Fibroblast of the conjunctiva (primary cell): ENCODE measurements at regions not wholly inside any gene's neighbourhood (a gene's known extent, or its start where the extent isn't known, plus 50 kb on each side); places are given as distances from the start of the nearest gene placed in this dataset.
A peak's percentile ranks its signal among the peaks of the same experiment; 100 is the strongest.

Experiments used
- DNase-seq: peaks from one replicate; pipeline ENCODE4 v3.0.0-alpha.2; 2010; ENCODE audit warnings: low read depth

DNA sequence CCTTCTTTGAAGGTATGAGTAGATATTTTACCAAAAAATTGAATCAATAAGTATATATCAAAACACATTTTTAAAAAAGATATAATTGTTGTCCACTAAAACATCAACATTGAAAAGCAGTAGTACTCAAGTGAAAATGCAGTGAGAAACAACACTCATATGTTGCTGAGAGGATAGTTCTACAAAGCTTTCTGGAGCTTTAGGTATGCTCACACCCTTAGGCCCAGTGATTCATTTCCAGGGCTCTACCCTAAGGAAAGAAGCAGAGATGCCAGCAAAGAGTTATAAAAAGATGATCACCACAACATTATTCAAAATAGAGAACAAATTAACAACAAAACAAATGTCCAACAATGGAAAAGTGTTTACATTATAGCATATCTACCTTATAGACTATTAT lies 197.3 kb upstream of the CCDC150 start:
- DNase-seq, result no peak

GRCh38 chr2:196444442-196444841 lies 195.1 kb upstream of the CCDC150 start:
- DNase-seq, result no peak

- DNase-seq, result no peak
Observed at GRCh38 chr2:196445991-196446390, 193.5 kb upstream of the CCDC150 start.

DNA sequence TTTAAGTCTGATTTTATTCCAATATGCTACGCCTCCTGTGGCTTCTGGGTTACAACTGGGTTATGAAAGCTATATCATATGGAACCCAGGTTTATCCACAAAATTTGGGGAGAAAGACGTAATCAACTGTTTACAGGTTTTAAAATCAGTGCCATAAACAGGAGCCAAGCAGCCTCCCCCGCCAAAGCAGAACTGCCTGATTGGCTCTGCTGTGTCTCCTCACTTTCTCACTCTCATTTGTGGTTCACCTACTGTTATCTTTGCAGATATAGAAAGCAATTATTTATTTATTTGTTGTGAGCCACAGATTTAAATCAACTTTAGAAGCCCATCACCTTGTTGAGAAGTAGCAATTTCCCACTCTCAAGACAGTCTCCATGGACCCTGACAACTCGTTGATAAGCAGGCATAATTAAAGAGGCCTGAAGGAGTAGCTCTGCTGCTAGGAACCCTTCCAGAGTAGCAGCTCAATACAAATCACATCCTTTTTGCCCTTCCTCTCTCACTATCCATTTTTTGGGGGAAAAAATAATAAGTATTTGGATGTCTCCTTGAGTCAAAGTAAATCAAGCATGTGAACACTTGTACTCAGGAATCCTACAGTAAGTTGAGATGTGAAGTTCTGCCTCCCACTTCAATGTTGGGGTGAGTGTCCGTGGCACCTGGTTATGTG lies 191.0 kb upstream of the CCDC150 start:
- no peak for DNase-seq

DNA sequence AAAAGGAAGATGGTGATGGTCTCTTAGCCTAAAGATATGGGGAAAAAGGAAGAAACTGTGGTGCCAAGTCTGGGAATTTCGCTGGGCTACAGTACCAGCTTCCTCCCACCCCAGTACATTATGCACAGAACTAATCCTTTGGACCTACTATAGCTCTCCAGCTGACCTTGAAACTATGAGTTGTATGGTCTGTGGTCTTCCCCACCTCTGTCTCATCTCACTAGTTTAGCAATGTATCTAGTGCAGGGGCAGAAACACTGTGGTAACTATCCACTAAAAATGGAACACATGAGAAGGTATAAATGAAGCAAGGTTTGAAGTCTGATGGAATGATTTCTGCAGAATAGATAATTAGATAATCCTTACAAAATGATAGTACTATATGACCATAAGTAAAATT lies 190.4 kb upstream of the CCDC150 start:
- no peak for DNase-seq

- DNase-seq, result no peak
Observed at GRCh38 chr2:196452758-196453157, 186.8 kb upstream of the CCDC150 start.

DNA sequence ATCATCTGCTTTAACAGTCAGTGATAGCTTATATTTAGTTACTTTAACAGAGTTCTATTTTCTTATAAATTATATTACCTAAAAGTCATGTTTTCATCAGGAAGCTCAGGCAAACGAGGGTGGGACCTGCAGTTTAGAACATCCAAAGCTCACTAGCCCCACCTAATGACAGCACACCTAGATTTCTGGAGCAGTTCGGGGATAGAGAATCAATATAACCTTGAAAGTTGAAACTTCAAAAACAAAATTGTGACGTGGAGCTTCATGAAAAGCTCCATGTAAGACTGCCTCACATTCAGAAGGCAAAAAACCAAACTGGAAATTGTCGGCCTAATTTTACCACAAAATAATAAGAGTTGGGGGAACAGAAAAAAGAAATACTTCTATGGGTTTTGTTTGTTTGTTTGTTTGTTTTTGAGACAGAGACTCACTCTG lies 185.9 kb upstream of the CCDC150 start:
- peak; percentile 44 for DNase-seq

DNA sequence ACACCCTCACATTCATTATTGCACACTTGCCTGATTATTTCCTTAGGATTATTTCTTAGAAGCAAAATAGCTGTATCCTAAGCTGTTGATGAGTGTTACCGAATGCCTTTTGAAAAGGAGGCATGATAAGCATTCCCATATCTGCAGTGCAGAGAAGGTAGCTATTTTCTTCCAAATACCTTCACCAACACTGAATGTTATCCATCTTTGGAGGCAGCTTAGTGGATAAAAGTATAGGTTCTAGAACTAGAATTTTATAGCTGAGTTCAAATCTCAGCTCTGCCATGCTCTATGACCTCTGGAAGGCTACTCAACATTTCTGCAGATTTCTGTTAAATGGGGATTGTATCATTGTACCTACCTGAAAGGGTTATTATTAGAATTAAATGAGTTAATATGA lies 185.0 kb upstream of the CCDC150 start:
- no peak for DNase-seq

- DNase-seq, result no peak
Observed at GRCh38 chr2:196459539-196459938, 180.0 kb upstream of the CCDC150 start.

DNA sequence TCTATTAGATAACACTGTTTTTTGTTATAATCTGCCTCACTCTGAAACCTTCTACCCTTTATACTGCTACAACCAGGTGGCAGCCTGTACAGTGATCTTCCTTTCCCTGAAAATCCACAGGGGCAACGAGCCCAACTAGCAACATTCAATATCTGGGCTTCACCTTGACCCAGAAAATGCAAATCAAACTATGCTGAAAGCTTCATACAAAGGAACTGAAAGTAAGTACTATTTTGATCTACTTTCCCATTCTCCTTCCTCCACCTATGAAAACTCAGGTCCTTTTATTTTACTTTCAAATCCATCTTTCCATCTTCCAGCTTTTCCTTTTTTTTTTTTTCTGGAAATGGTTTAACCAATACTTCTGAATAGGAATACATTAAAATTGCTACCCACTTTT lies 175.8 kb upstream of the CCDC150 start:
- DNase-seq, result no peak

GRCh38 chr2:196464311-196464710 lies 175.2 kb upstream of the CCDC150 start:
- DNase-seq, result no peak

DNA sequence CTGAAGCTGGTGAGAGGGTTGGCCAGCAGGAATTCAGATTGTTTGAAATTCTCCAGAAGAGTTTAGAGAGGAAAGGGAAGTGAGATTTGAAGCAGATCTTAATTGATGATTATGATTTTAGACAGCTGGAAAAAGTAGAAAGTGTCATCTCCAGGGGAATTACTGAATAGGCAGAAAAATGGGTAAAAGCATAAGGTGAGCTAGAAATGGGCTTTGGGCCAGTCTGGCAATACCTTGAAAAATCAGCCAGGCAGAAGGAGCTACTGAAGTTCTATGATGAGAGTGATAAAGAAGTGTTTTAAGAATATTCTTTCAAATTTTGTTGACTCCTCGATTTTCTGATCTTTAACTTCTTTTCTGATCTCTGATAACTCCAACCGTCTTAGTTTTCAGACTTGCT lies 172.9 kb upstream of the CCDC150 start:
- DNase-seq, result no peak

DNA sequence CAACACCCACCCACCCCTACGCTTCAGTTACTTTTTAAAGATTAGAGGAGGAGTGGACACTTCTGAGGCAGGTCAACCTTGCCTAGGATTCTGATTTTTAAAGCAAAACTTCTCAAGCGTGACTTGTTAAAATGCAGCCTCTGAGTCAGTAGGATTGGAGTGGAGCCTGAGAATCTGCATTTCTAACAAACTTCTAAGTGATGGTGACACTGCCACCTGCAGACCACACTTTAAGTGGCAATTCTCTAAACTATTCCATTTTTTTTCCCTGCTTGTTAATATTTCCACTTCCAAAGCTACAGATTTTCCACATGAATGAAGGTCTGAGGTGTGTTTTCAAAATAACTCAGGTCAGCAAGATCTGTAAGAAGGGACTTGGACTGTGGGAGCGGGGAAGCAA lies 171.1 kb upstream of the CCDC150 start:
- no peak for DNase-seq

DNA sequence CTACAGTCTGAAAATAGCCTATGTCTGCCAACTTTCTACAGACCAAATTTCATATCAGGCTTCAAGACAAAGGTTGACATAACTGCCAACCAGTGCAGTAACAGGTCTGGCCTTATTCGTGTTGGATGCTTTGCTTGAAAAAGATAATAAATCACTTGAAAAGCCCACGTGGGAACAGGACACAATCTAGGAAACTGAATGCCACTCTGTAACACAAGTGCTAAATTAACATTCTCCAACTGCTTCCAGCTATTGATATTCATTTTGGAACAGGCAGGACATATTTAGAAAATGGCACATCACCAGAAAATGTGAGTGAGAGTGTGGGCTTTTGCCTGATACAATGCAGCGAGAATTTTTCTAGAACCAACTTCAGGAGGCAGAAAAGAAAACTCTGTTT lies 165.9 kb upstream of the CCDC150 start:
- no peak for DNase-seq

- DNase-seq, result no peak
Observed at GRCh38 chr2:196475611-196476010, 163.9 kb upstream of the CCDC150 start.

DNA sequence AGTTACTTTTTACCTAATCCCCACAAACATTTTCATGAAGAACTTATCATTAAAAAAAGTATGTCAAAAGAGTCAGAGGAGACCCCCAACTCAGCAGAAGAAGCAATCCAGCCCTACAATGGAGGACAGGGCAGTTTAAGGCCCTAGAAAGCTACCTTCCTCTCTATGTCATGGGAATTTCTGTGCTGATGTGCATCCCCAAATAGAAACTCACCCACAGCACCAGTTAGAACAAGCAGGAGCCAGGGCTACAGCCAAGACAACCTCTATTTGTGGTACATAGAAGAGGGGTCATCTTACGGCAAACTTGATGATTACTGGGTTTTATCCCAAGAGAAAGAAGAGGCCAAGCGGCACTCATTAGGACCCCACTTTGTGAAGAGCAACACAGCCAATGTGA lies 160.9 kb upstream of the CCDC150 start:
- no peak for DNase-seq

DNA sequence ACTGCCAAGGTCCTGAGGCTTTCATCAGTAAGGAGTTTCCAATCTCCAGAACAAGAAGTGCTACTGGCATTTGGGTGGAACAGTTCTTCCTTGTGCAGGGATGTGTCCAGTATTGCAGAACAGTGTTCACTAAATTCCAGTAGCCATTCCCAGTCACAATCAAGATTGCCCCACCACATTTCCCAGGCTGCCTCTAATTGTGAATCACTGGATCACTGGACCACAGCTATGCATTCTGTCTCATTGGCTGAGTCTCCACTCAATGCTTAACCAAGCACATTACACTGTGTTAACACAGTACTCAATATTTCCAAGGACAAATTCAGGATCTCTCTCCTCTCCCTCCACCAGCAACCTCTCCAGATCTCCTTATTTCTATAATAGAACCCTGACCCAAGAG lies 160.2 kb upstream of the CCDC150 start:
- peak; percentile 24 for DNase-seq

GRCh38 chr2:196480653-196481323 lies 158.7 kb upstream of the CCDC150 start:
- no peak for DNase-seq

GRCh38 chr2:196481324-196481697 lies 158.2 kb upstream of the CCDC150 start:
- peak; percentile 94 for DNase-seq

DNA sequence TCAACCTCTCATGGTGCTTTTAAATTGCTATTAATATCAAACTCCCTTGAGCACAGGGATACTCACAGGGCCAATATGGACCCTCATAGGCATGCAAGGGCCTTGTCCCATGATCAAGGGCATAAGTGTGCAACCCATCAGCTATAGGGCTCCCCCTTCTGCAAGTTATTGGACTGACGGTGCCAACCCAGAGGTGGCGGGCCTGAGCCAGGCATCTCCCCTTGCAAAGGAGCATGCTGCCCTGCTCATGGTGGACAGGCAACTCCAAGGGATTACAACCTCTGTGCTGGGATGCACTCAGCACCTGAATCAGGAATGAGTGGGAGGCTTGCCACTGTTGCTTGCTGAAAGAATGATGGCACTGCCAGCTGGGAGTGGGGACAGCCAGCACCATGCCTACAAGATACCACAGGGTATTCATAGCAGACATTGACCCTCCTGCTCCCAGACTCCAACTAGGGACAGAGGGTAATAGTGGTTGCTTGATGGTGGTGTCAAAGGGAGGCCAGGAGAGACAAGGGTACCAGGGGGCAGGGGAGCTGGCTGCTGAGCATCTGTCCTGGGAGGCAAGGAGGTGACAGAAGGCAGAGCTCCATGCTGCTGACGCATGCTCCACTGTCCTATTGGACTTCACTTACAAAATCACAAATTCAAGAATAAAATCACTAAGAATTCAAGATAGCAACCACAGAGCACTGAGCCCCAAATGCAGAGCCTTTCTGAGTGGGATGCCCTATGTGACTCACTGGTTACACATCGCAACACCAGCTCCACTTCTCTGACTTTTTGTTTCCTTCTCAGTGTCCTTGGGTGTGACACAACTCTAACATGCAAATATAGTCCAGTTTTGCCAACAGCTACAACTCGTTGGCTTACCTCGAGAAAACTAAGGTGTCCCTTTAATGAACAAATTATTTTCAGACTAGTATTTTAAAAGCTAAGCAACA lies 157.1 kb upstream of the CCDC150 start:
- peak; percentile 27 for DNase-seq

DNA sequence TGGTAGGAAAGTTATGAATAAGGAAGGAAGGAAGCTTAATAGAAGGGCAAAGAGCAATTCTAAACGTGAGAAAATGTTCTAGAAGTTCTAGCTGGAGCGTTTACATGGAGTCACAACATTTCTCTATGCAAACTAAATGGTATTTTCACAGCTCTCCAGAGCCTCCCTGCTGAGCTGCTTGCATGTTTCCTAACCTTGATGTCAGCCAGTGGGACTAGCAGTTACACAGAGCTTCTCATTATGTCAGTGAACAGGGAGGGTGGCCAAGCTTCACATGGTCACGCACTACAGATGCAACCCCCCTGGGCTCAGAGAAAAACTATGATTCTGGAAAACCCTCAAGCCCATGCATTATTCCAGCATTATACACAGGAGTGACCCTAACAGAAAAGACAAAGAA lies 153.4 kb upstream of the CCDC150 start:
- no peak for DNase-seq

GRCh38 chr2:196487417-196487816 lies 152.1 kb upstream of the CCDC150 start:
- no peak for DNase-seq

DNA sequence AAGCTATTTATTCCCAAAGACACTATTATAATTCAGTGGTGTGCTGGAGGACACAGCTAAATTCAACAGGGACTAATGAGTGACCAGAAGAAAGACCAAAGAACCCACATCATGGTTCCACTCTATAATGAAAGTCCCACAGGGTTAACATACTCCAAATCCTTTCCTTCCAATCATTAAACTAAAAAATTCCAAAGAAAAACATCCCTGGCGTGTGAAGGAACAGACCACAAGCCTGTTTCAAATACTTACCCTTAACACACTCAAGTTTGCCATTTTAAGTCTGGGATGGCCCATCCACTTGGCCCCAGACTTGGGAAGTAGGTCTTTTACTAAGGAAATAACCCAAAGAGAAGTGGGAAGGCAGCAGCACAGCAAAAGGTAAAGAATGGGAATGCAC lies 150.1 kb upstream of the CCDC150 start:
- no peak for DNase-seq
